ENCODE measurements at regions not wholly inside any gene's neighbourhood (a gene's known extent, or its start where the extent isn't known, plus 50 kb on each side); places are given as distances from the start of the nearest gene placed in this dataset.

GRCh38 chr20:22429175-22430153, 154.9 kb downstream of the FOXA2 start:
- TF ChIP-seq CTCF (IDR thresholded peaks at IDR 0.05; ENCODE audit: insufficient read depth, low read length) (no peak), POLR2AphosphoS5 (IDR thresholded peaks at IDR 0.05; ENCODE audit: low read depth) (no peak)

All from HL-60 (cell line).